ENCODE measurements at regions not wholly inside any gene's neighbourhood (a gene's known extent, or its start where the extent isn't known, plus 50 kb on each side); places are given as distances from the start of the nearest gene placed in this dataset.

DNA sequence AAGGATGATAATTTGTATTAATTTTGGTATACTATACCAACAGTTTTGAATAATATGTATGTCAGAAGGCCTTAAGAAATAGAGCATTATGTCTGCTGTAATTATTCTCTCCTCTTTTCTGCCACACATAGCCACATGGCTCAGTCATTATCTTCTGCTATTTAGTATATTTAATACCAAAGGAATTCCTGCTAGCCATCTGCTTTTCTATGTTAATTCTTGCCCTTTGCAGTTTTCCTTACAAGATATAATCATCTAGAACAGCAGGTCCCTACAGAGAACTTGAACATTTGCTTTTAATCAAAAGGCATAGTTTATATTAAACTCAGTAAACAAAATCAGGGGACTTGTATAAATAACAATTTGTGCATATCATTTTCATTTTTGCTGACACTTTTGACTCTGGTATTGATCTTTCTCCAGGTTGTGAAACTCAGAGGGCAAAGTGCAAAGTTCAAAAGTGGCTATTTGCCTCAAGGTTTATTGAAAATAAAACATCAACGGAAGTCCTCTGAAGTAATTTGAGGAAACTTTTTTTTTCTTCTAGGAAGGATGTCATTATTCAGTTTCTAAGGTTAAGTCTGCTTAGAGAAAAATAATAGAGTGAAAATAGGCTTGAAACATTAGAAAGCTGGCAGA is 702.0 kb downstream of the KCNJ2 start:
- TF ChIP-seq EP300 (IDR thresholded peaks at IDR 0.05; ENCODE audit: borderline replicate concordance) = no peak
- TF ChIP-seq, protein P1, sequence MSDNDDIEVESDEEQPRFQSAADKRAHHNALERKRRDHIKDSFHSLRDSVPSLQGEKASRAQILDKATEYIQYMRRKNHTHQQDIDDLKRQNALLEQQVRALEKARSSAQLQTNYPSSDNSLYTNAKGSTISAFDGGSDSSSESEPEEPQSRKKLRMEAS (IDR thresholded peaks at IDR 0.05) = no peak
- TF ChIP-seq NFIC (IDR thresholded peaks at IDR 0.05) = no peak
- TF ChIP-seq FOXM1 (IDR thresholded peaks at IDR 0.05; ENCODE audit: borderline replicate concordance, low read depth) = no peak
- TF ChIP-seq, protein P2, sequence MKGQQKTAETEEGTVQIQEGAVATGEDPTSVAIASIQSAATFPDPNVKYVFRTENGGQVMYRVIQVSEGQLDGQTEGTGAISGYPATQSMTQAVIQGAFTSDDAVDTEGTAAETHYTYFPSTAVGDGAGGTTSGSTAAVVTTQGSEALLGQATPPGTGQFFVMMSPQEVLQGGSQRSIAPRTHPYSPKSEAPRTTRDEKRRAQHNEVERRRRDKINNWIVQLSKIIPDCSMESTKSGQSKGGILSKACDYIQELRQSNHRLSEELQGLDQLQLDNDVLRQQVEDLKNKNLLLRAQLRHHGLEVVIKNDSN (IDR thresholded peaks at IDR 0.05) = no peak
- TF ChIP-seq RAD21 (IDR thresholded peaks at IDR 0.05; ENCODE audit: low read depth) = no peak
- TF ChIP-seq EGR1 (IDR thresholded peaks at IDR 0.05) = no peak
- TF ChIP-seq CEBPB (IDR thresholded peaks at IDR 0.05) = no peak
- no peak for TF ChIP-seq YY1 (IDR thresholded peaks at IDR 0.05; ENCODE audit: low read depth)
- no peak for TF ChIP-seq ZBTB7A (IDR thresholded peaks at IDR 0.05; ENCODE audit: low read depth)
- no peak for TF ChIP-seq TAF1 (IDR thresholded peaks at IDR 0.05; ENCODE audit: low read depth)
- no peak for TF ChIP-seq TCF12 (IDR thresholded peaks at IDR 0.05; ENCODE audit: low read depth)
- TF ChIP-seq, protein P3, sequence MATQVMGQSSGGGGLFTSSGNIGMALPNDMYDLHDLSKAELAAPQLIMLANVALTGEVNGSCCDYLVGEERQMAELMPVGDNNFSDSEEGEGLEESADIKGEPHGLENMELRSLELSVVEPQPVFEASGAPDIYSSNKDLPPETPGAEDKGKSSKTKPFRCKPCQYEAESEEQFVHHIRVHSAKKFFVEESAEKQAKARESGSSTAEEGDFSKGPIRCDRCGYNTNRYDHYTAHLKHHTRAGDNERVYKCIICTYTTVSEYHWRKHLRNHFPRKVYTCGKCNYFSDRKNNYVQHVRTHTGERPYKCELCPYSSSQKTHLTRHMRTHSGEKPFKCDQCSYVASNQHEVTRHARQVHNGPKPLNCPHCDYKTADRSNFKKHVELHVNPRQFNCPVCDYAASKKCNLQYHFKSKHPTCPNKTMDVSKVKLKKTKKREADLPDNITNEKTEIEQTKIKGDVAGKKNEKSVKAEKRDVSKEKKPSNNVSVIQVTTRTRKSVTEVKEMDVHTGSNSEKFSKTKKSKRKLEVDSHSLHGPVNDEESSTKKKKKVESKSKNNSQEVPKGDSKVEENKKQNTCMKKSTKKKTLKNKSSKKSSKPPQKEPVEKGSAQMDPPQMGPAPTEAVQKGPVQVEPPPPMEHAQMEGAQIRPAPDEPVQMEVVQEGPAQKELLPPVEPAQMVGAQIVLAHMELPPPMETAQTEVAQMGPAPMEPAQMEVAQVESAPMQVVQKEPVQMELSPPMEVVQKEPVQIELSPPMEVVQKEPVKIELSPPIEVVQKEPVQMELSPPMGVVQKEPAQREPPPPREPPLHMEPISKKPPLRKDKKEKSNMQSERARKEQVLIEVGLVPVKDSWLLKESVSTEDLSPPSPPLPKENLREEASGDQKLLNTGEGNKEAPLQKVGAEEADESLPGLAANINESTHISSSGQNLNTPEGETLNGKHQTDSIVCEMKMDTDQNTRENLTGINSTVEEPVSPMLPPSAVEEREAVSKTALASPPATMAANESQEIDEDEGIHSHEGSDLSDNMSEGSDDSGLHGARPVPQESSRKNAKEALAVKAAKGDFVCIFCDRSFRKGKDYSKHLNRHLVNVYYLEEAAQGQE (IDR thresholded peaks at IDR 0.05; ENCODE audit: low read depth) = no peak
- TF ChIP-seq TEAD4 (IDR thresholded peaks at IDR 0.05) = no peak
- no peak for TF ChIP-seq CREB1 (IDR thresholded peaks at IDR 0.05; ENCODE audit: low read depth)

DNA sequence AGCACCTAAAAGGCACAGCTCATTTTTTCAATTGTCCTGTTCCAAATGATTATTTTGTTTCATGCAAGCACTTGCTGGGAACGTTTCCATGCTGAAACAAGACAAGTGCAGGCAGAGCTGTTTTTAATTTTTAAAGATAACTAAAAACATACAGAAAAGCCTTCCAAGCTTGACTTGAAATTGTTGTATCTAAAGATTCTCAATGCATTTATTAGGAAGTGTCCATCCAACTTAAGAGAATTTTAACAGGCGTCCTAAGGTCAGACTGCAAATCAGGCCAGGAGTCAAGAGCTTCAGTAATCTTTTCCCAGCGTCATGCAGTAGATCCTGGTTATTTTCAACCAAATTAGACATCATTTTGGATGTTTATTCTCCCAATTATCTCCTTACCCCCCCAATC is 702.8 kb downstream of the KCNJ2 start:
- no peak for TF ChIP-seq RAD21 (IDR thresholded peaks at IDR 0.05; ENCODE audit: low read depth)
- TF ChIP-seq, protein P3 (IDR thresholded peaks at IDR 0.05; ENCODE audit: low read depth) = no peak
- TF ChIP-seq, protein P2 (IDR thresholded peaks at IDR 0.05) = no peak

DNA sequence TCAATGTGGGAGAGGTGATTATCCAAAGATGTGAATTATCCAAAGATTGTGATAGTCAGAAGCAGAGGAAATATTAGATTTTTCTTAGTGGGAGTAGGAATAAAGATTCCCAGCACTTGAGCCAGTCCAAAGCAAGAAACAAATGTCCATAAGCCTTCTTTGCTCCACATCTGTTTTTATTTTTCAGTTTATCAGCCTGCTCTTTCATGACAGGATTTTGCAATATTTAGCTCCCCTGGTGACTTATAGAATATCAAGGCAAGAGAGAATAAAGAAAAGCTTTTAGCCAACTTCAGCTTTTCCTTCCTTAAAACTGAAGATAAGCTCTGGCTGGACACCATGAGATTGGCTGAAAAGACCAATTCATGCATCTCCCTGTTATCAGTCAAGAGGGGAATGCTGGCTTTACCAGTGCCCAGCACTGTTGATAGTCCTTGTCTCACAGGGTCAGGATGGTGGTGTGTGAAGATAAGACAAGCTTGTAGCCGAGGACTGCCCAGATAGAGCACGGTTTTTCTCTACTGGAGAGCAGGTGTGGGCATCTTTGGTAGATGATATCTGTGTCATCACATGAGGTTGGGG is 706.5 kb downstream of the KCNJ2 start:
- TF ChIP-seq FOXM1 (IDR thresholded peaks at IDR 0.05; ENCODE audit: borderline replicate concordance, low read depth) (no peak), YY1 (IDR thresholded peaks at IDR 0.05; ENCODE audit: low read depth) (no peak), TCF12 (IDR thresholded peaks at IDR 0.05; ENCODE audit: low read depth) (no peak), NFIC (IDR thresholded peaks at IDR 0.05) (no peak), CEBPB (IDR thresholded peaks at IDR 0.05) (no peak), RAD21 (IDR thresholded peaks at IDR 0.05; ENCODE audit: low read depth) (no peak), TAF1 (IDR thresholded peaks at IDR 0.05; ENCODE audit: low read depth) (no peak), TEAD4 (IDR thresholded peaks at IDR 0.05) (no peak), EP300 (IDR thresholded peaks at IDR 0.05; ENCODE audit: borderline replicate concordance) (no peak), CREB1 (IDR thresholded peaks at IDR 0.05; ENCODE audit: low read depth) (no peak), ZBTB7A (IDR thresholded peaks at IDR 0.05; ENCODE audit: low read depth) (no peak), EGR1 (IDR thresholded peaks at IDR 0.05) (no peak)
- TF ChIP-seq, protein P1 (IDR thresholded peaks at IDR 0.05) = no peak
- TF ChIP-seq, protein P2 (IDR thresholded peaks at IDR 0.05) = no peak
- TF ChIP-seq, protein P3 (IDR thresholded peaks at IDR 0.05; ENCODE audit: low read depth) = no peak

DNA sequence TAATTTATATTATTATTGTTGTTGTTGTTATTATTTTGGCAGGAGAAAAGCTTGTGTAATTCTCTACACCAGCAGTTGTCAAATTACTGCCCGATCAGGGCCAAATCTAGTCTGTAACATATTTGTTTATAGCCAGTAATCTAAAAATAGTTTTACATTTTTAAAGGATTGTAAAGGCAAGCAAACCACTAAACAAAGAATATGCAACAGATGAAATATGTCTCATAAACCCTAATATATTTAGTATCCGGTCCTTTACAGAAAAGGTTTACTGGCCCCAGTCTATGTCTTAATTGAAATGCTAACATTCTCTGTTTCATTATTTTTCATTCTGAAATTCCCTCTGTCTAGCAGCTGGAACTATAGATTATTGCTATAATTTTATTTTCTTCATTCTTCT is 709.5 kb downstream of the KCNJ2 start:
- TF ChIP-seq ZBTB7A (IDR thresholded peaks at IDR 0.05; ENCODE audit: low read depth) (no peak), TEAD4 (IDR thresholded peaks at IDR 0.05) (no peak), CEBPB (IDR thresholded peaks at IDR 0.05) (no peak), RAD21 (IDR thresholded peaks at IDR 0.05; ENCODE audit: low read depth) (no peak), TAF1 (IDR thresholded peaks at IDR 0.05; ENCODE audit: low read depth) (no peak), TCF12 (IDR thresholded peaks at IDR 0.05; ENCODE audit: low read depth) (no peak), FOXM1 (IDR thresholded peaks at IDR 0.05; ENCODE audit: borderline replicate concordance, low read depth) (no peak), EGR1 (IDR thresholded peaks at IDR 0.05) (no peak), EP300 (IDR thresholded peaks at IDR 0.05; ENCODE audit: borderline replicate concordance) (no peak), CREB1 (IDR thresholded peaks at IDR 0.05; ENCODE audit: low read depth) (no peak), YY1 (IDR thresholded peaks at IDR 0.05; ENCODE audit: low read depth) (no peak), NFIC (IDR thresholded peaks at IDR 0.05) (no peak)
- TF ChIP-seq, protein P1 (IDR thresholded peaks at IDR 0.05) = no peak
- TF ChIP-seq, protein P2 (IDR thresholded peaks at IDR 0.05) = no peak
- TF ChIP-seq, protein P3 (IDR thresholded peaks at IDR 0.05; ENCODE audit: low read depth) = no peak
